MM.1S (cell line): ENCODE measurements at regions not wholly inside any gene's neighbourhood (a gene's known extent, or its start where the extent isn't known, plus 50 kb on each side); places are given as distances from the start of the nearest gene placed in this dataset.

Experiments used
- CTCF ChIP-seq: fragments of 300-600 bp; sonication (generic); IDR thresholded peaks from 2 replicates; pipeline ENCODE4 v1.5.1; 2016; ENCODE audit warnings: antibody characterized with exemption, low read length, mixed read lengths
- EZH2 ChIP-seq: fragments of 300-600 bp; sonication (generic); optimal IDR thresholded peaks from 2 replicates; pipeline ENCODE3; 2017; ENCODE audit warnings: low read depth, mild to moderate bottlenecking, antibody characterized with exemption, low read length, mixed read lengths
- EZH2phosphoT487 ChIP-seq: fragments of 300-600 bp; sonication (generic); IDR thresholded peaks from 2 replicates; pipeline ENCODE4 v1.6.1; 2018; ENCODE audit warnings: antibody characterized with exemption, low read length

GRCh38 chr6:135113860-135114259 is 59.2 kb upstream of the HBS1L start:
- TF ChIP-seq CTCF, result no peak
- TF ChIP-seq EZH2phosphoT487, result no peak
- no peak for TF ChIP-seq EZH2
